ENCODE measurements at regions not wholly inside any gene's neighbourhood (a gene's known extent, or its start where the extent isn't known, plus 50 kb on each side); places are given as distances from the start of the nearest gene placed in this dataset.

DNA sequence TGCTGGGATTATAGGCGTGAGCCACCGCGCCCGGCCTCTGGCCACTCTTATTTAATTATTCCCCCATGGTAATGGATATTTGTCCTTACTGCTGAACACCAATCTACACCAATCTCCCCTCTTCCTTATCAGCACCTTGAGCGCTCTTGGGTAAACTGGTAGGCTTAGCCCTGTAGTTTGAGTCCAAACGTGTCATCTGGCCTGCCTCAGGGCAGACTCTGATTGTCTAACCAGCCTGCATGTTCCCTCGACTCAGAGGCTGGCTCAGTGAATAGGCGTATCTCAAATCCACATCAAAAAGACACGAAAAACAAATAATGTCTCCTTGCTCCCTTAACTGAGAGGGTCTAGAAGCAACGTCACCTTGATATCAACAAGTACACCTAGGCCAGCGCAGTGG, 260.9 kb downstream of the TFAP2C start:
- no peak for TF ChIP-seq POLR2AphosphoS5 (IDR thresholded peaks at IDR 0.05; ENCODE audit: low read depth, low read length)
- TF ChIP-seq POLR2A (IDR thresholded peaks at IDR 0.05; ENCODE audit: low read depth, low read length) = no peak
